Coronary artery (tissue), 2 donors: ENCODE measurements at regions not wholly inside any gene's neighbourhood (a gene's known extent, or its start where the extent isn't known, plus 50 kb on each side); places are given as distances from the start of the nearest gene placed in this dataset.

ENCODE experiments used
- DNase-seq: peaks from one replicate; pipeline ENCODE4 v3.0.0-alpha.2; 2017; ENCODE audit warnings: low spot score
- H3K27ac ChIP-seq, 2 donors: fragments of 200-600 bp; sonication (generic); one replicate each; pipeline ENCODE4 v1.5.1; 2016 to 2019
- H3K4me3 ChIP-seq: fragments of 200-600 bp; sonication (generic); 2 replicates; pipeline ENCODE4 v1.5.1; 2016; ENCODE audit warnings: mild to moderate bottlenecking, moderate library complexity
- TF ChIP-seq, protein P1 (sequence below): fragments of 200-600 bp; sonication (generic); IDR thresholded peaks from one replicate; pipeline ENCODE4 v1.5.1; 2019; ENCODE audit warnings: antibody characterized with exemption

DNA sequence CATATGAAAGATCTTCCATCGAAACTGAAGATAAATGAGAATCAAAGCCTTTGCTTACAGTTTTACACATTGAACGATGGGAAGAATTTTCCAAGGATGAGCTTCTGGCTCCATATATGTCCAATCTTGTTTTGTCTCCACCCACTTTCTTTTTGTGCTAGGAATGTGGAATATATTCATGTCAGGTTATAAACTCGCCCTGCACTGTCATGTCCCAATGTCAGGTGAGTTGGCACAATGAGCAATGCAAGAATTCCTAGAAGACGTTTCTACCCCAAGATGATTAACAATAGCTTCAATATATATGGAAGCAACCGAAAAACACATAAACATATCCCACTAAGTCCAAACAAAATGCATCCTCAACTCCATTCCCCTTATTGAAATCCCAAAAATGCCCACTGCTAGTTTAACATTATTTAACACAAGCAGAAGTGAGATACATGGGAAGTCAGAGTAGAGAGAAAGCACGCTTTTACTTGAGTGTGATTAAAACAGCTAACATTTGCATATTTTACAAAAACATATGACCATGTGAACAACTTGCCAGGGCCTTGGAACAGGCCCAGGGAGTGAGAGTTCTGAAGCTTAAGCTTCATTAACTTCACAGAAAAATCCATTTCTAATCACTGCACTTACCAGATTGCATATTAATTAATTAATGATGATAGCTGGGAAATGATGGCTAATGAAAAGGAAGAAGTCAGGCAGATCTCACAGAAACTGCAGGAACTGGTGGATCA is 233.9 kb downstream of the GXYLT1 start:
- no peak for DNase-seq
- TF ChIP-seq, protein P1, sequence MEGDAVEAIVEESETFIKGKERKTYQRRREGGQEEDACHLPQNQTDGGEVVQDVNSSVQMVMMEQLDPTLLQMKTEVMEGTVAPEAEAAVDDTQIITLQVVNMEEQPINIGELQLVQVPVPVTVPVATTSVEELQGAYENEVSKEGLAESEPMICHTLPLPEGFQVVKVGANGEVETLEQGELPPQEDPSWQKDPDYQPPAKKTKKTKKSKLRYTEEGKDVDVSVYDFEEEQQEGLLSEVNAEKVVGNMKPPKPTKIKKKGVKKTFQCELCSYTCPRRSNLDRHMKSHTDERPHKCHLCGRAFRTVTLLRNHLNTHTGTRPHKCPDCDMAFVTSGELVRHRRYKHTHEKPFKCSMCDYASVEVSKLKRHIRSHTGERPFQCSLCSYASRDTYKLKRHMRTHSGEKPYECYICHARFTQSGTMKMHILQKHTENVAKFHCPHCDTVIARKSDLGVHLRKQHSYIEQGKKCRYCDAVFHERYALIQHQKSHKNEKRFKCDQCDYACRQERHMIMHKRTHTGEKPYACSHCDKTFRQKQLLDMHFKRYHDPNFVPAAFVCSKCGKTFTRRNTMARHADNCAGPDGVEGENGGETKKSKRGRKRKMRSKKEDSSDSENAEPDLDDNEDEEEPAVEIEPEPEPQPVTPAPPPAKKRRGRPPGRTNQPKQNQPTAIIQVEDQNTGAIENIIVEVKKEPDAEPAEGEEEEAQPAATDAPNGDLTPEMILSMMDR: no peak
- no peak overlapping the region for H3K27ac ChIP-seq
- H3K4me3 ChIP-seq: no peak overlapping the region

DNA sequence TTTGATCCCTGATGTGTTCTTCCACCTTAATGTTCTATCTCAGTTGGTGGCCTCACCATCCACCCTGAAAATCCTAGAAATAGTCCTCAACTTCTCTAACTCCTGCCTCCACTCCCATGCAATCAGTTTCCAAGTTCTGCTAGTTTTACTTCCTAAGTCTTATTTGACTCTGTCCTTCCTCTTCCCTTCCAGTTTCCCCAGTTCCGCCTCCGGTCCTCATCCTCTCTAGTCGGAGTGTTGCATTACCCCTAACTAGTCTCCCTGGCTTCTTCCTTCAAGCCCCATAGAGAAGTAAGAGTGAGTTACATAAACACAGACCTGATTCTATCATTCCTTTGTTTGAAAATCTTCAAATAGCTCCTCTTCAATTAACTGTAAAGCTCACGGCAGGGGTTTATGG is 236.5 kb downstream of the GXYLT1 start:
- TF ChIP-seq, protein P1: no peak
- no peak overlapping the region for H3K27ac ChIP-seq
- no peak for DNase-seq
- H3K4me3 ChIP-seq: no peak overlapping the region

DNA sequence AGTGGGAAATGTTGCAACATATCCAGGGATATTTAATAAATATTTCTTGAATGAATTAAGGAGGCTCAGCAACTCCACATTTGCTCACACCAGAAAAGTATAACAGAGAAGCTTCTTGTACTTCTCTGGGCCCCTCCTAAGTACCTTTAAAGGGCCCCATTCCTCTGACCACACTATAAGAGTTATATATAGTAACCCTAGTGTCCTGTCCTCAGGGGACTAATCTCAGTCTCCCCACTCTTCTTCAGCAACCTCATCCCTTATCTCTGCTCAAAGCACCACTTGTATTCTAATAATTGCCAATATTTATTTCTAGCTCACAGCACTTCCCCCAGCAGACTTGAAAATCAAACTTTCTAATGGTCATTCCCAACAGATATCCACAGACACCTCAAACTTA is 237.1 kb downstream of the GXYLT1 start:
- Histone ChIP-seq H3K4me3 (no peak overlapping the region), H3K27ac (no peak overlapping the region)
- TF ChIP-seq, protein P1: no peak
- no peak for DNase-seq

DNA sequence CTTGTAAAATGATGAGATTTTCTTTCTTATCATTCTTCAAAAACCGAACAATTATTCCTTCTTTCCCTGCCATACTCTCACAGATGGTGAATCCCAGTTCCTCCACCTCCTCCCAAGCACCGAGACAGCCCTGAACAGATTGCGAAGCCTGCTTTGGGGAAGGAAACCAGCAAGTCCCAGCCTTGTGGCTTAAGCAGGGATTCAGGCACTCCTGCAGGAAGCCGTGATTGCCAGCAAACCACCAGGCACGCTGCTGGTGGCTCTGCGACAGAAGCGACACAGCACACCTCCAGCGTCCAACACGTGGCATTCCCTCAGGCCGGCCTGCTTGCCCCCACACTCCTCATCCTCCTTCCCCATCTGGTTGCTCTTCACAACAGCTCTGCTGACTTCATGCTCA is 237.7 kb downstream of the GXYLT1 start:
- TF ChIP-seq, protein P1: no peak
- DNase-seq: no peak

DNA sequence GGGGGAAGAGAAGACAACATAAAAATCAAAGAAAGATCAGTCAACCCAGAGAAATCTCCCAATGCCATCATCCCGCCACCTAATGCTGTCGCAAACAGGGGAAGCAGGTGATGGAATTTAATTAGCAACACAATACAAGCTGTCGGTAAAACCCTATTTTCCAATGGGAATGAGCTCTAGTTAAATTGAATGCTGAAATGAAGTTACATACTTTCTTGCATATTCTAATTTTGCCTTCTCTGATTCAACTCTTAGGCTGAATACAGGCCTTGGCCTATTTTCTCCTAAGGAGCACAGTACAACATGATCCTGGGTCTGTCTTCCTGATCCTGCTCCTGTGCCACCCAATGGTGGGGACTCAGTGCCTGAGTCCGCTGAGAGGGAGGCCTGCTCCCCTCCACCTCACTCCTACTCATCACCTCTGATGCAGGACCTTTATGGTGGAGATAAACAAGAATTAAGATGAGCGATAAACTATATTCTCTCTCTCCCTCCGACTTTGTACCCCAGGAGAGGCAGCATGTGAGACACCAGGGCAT is 238.8 kb downstream of the GXYLT1 start:
- DNase-seq: no peak

More for the DNA sequence above, 237.7 kb downstream of the GXYLT1 start:
- Histone ChIP-seq H3K4me3 (no peak overlapping the region), H3K27ac (no peak overlapping the region)

DNA sequence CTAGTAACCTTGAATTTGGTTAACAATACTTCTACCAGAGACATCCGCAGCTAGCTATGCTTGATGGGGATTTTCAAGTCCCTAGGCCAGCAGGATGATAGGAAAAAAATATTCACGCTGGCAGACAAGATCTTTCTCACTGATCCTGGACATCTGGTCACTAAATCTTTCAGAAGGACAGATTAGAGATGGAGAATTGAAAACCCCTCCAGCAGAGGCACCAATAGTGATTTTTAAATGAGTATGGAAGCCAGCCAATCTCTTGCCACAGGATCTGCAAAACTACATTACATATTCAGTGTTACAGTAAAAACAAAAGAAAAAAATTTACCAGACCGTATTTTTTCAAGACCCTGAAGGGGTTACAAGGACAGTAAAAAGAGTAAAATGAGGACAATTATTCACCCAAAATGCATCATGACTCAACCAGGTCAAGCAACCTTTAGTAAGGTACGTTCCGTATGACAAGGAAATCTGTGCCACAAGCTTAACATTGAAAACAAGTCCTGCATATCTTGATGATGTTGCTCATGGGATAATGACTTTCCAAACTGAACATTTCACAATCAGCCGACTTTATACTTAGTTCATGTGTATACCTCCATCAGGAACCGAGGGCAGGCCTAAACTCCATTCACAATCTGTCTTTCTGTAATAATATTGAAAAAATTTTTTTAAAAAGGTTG is 239.5 kb downstream of the GXYLT1 start:
- DNase-seq: no peak
- Histone ChIP-seq H3K27ac (no peak overlapping the region), H3K4me3 (no peak overlapping the region)
- TF ChIP-seq, protein P1: no peak

More for the DNA sequence above, 238.8 kb downstream of the GXYLT1 start:
- no peak overlapping the region for H3K27ac ChIP-seq
- TF ChIP-seq, protein P1: no peak
- H3K4me3 ChIP-seq: no peak overlapping the region

DNA sequence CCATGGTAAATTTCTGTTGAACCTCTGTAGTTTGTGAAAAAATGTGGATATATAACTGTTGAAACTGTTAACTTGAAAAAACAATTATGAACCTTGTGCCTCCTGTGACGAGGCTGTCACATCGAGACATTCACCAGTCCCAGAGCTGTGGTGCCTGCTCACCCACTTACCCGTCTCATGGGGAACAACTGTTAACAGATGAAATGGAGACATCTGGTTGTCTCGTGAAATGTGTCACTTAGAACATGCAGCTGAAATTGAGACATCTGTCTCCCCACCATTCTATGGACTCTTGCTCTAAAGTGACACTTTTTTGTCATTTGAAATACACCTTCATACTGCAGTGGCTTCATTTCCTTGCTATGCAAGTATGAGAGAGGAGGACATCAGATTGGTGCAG is 240.6 kb downstream of the GXYLT1 start:
- Histone ChIP-seq H3K27ac (no peak overlapping the region), H3K4me3 (no peak overlapping the region)
- no peak for DNase-seq
- TF ChIP-seq, protein P1: no peak
